ENCODE measurements at regions not wholly inside any gene's neighbourhood (a gene's known extent, or its start where the extent isn't known, plus 50 kb on each side); places are given as distances from the start of the nearest gene placed in this dataset.
"Not testable (repeated sequence)": the region's sequence is repeated elsewhere in the genome, so short reads cannot be mapped to it uniquely, and the experiment has no call there.

DNA sequence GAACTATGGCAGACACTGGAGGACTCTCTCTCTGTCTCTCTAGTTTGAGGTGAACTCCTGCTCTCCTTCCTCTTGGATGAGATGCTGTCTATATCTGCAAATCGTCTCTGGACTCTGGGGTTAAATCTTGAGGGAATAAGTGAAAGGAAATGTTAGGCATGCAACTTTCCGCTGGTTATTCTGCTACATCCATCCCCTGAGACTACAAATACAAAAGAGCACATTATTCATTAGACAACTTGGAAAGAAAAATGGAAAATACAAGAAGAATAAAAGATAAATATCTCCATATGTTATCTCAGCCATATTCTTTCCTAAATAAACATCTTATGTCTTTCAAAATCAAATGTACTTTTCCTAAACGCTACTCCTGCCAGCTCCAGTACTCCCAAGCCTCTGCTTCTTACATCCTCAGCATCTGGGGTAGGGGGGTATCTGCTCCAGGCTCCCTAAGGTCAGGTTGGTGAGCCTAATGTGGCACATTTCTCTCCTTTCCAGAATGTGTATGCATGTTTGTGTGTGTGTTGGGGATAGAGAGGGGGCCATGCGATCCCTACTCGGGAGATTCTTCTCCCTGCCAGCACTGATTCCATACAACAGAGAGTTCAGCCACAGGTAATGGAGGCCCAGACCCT, 102.9 kb upstream of the FSCB start:
- DNase-seq, result no peak

GRCh38 chr14:44609201-44609600, 102.1 kb upstream of the FSCB start:
- no peak for DNase-seq

- no peak for DNase-seq
Measured at GRCh38 chr14:44607701-44608100, 100.6 kb upstream of the FSCB start.

DNA sequence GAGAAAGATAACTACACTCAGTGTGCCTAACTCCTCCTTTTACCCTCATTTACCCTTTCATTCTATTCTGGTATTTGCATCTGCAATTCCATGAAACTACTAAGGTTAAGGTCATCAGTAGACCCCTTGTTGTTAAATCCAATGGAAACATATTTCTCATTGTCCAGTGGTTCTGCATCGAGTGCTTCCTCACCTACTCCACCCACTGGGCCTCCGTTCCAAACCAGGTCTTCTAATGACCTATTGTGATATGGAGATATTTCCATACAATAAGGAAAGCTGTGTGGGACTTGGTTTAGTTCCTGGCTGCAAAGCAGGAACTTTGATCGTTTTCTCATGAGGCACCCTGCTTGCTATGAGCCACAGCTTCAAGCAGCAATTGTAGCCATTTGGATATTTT, 99.5 kb upstream of the FSCB start:
- DNase-seq, result no peak

DNA sequence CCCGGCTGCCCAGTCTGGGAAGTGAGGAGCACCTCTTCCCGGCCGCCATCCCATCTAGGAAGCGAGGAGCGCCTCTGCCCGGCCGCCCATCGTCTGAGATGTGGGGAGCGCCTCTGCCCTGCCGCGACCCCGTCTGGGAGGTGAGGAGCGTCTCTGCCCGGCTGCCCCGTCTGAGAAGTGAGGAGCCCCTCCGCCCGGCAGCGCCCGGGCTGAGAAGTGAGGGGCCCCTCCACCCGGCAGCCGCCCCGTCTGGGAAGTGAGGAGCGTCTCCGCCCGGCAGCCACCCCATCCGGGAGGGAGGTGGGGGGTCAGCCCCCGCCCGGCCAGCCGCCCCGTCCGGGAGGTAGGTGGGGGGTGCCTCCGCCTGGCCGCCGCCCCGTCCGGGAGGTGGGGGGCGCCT, 94.2 kb upstream of the FSCB start:
- DNase-seq, result not testable (repeated sequence)

DNA sequence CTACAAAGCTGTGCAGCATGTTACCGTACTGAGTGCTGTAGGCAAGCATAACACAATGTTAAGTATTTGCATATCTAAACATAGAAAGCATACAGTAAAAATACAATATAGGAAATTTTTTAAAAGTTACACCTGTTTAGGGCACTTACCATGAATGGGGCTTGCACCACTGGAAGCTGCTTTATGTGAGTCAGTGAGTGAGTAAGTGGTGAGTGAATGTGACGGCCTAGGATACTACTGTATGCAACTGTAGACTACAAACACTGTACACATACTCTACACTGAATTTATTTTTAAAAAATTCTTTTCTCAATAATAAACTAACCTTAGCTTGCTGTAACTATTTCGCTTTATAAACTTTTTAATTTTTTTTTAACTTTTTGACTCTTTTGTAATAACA, 82.1 kb upstream of the FSCB start:
- DNase-seq, result no peak

DNA sequence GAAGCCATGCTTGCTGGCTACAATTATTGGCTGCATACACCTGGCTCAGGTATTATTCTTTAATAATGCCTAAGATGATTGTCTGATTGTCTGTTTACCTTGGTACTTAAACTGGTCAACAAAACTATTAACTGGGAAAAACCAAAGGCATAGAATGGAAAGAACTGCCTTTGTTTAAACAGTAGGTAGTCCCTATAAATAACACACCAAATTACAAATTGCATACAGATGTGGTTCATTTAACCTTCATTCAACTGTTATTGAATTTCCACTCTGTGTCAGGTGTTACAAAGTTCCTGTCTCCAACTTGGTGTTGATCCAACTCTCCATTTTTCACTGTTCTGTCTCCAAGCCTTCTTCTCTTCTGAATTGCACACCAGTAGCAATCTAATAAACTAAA, 79.8 kb upstream of the FSCB start:
- DNase-seq, result no peak

GRCh38 chr14:44576356-44576755, 69.3 kb upstream of the FSCB start:
- no peak for DNase-seq

DNA sequence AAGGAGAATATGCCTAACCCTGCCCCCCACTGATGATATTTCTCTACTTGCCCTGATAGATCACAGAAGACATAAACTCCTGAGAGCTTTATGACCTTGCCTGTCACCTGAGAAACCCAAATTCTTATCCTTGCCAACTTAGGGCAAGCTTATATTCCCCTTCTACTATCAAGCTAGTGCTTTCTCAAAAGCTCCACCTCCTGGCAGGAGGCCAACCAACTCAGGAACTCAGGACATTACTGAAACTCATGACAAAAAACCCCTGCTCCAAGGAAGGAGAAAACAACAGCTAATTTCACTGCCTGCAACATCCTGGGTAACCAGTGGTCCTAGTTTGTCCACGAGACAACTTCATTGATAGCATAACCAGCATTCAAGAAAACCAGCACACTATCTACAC, 60.9 kb upstream of the FSCB start:
- DNase-seq, result no peak

GRCh38 chr14:44565968-44566367, 58.9 kb upstream of the FSCB start:
- DNase-seq, result no peak

DNA sequence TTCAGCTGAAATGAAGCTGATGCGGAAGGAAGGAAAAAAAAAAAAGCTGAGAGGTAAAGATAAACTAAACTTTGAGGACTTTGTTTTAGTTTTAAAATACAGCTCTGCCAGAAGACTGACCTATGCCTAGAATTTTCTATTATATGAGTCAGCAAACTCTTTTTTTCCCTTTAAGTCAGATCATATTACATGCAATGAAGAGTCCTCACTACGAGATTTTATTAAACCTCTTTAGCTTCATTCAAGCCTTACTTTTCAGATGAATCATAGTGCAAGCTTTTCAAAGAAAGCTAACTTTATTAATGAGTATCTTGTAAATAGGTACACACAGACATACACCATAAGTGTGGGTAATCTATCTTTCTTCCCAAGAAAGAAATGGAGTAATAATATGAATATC, 57.8 kb upstream of the FSCB start:
- no peak for DNase-seq
